ENCODE measurements at regions not wholly inside any gene's neighbourhood (a gene's known extent, or its start where the extent isn't known, plus 50 kb on each side); places are given as distances from the start of the nearest gene placed in this dataset.
A peak's percentile ranks its signal among the peaks of the same experiment; 100 is the strongest.

DNA sequence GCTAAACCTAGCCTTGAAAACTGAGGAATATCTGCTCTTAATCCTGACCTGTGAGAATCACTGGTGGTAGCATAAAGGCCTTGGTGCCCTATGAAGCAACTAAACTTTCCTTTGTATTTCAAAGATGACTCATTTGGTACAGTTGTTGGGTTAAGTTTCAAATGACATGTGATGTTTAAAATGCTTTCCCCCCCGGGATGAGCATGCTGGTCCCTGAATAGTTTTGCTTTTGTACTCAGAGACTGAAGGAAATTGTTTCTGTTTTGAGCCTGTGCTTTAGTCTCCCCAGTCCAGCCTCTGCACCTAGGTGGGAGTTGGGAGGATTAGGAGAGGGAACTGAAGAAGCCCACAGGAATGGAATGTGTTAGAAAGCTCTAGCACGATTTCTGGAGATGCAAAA is 258.9 kb upstream of the NPY start:
- in situ Hi-C loops (cut with MboI; ENCODE audit: low sequenced_read_pairs) (no loop called here), dilution Hi-C loops (cut with HindIII; ENCODE audit: low sequenced_read_pairs, unreplicated experiment) (no loop called here), intact Hi-C loops (cut with micrococcal nuclease) (no loop called here)
- Histone ChIP-seq H3K18ac (ENCODE audit: low read depth, low read length) (no peak overlapping the region), H4K20me1 (ENCODE audit: insufficient read depth, low read length) (no peaks in the 10 kb centered on the region), H2BK120ac (ENCODE audit: low read depth, low read length) (peak overlapping the region; percentile 8; the same call in 1 of the 2 replicates), H3K14ac (replicated peaks; ENCODE audit: low read depth, low read length) (no peak overlapping the region), H3K9ac (ENCODE audit: low read depth, low read length) (no peak overlapping the region), H4K91ac (ENCODE audit: insufficient read depth, low read depth, low read length) (no peak overlapping the region), H2BK20ac (ENCODE audit: low read depth, low read length) (no peak overlapping the region), H2AK9ac (replicated peaks; ENCODE audit: low read depth, low read length, poor library complexity) (no peak overlapping the region), H4K8ac (ENCODE audit: low read depth in 2 of 2, low read length in 2 of 2) (no peak overlapping the region), H3K79me1 (ENCODE audit: low read depth in 1 of 2, low read length in 2 of 2) (no peaks in the 10 kb centered on the region), H3K36me3 (ENCODE audit: control insufficient read depth, insufficient read depth, low read length) (no peaks in the 10 kb centered on the region), H2BK15ac (ENCODE audit: low read depth, low read length) (no peak overlapping the region), H3K9me1 (ENCODE audit: insufficient read depth, low read length) (no peaks in the 10 kb centered on the region), H3K4me1 (ENCODE audit: control insufficient read depth, insufficient read depth, low read length) (peaks cover 3% of the 10 kb centered on the region; the same call in 1 of the 2 replicates), H2AK5ac (ENCODE audit: low read depth, low read length) (no peak overlapping the region), H3K23ac (ENCODE audit: low read depth, low read length) (no peak overlapping the region), H3K27ac (ENCODE audit: insufficient read depth, low read length) (no peak overlapping the region), H3K4ac (ENCODE audit: low read depth, low read length) (no peak overlapping the region; the same call in 1 of the 2 replicates), H3K4me3 (ENCODE audit: insufficient read depth, low read depth, low read length) (no peak overlapping the region), H4K5ac (ENCODE audit: low read depth, low read length) (no peak overlapping the region), H3K4me2 (ENCODE audit: low read depth, low read length) (no peak overlapping the region), H3K9me3 (ENCODE audit: control insufficient read depth, insufficient read depth, low read length) (peaks cover 2% of the 10 kb centered on the region; the same call in 1 of the 2 replicates), H3K56ac (ENCODE audit: extremely low read depth, insufficient read depth, low read length) (no peak overlapping the region), H2AFZ (replicated peaks; ENCODE audit: low read length, poor library complexity) (no peak overlapping the region), H2BK5ac (ENCODE audit: low read depth, low read length, poor library complexity, severe bottlenecking) (no peak overlapping the region), H3K27me3 (ENCODE audit: control insufficient read depth, insufficient read depth, low read length) (no peaks in the 10 kb centered on the region)
- DNase-seq (peak; percentile 8), ATAC-seq (ENCODE audit: low read depth) (peak; percentile 61)
- TF ChIP-seq FOS (IDR thresholded peaks at IDR 0.05; ENCODE audit: low read depth, low read length), result no peak
- TF ChIP-seq MXI1 (IDR thresholded peaks at IDR 0.05; ENCODE audit: borderline replicate concordance, low read depth, low read length), result no peak
- no peak for TF ChIP-seq NFE2L2 (IDR thresholded peaks at IDR 0.05; ENCODE audit: low read depth, low read length)
- TF ChIP-seq BHLHE40 (IDR thresholded peaks at IDR 0.05; ENCODE audit: low read depth, low read length), result no peak
- TF ChIP-seq, protein P1, sequence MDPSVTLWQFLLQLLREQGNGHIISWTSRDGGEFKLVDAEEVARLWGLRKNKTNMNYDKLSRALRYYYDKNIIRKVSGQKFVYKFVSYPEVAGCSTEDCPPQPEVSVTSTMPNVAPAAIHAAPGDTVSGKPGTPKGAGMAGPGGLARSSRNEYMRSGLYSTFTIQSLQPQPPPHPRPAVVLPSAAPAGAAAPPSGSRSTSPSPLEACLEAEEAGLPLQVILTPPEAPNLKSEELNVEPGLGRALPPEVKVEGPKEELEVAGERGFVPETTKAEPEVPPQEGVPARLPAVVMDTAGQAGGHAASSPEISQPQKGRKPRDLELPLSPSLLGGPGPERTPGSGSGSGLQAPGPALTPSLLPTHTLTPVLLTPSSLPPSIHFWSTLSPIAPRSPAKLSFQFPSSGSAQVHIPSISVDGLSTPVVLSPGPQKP (IDR thresholded peaks at IDR 0.05; ENCODE audit: borderline replicate concordance, low read depth, low read length), result no peak
- CTCF ChIA-PET, result no interaction called here
- POLR2A ChIA-PET (ENCODE audit: unreplicated experiment), result no interaction called here
- no TSS peak for BruUV-seq (replicated peaks)
- no CpG with 5 or more reads among the region's 2 CpGs for WGBS, 2 experiments (ENCODE audit: extremely low coverage in 2 of 2, insufficient read length in 1 of 2)

All from IMR-90 (cell line).